Ectodermal cell (in vitro differentiated cells): ENCODE measurements at regions not wholly inside any gene's neighbourhood (a gene's known extent, or its start where the extent isn't known, plus 50 kb on each side); places are given as distances from the start of the nearest gene placed in this dataset.
"Not testable (repeated sequence)": the region's sequence is repeated elsewhere in the genome, so short reads cannot be mapped to it uniquely, and the experiment has no call there.

ENCODE experiments used
- H3K27ac ChIP-seq: 2 replicates; pipeline ENCODE4 v1.7.0; 2013; ENCODE audit warnings: mild to moderate bottlenecking, low read depth, low read length; ENCODE audit not compliant: insufficient read depth, poor library complexity, severe bottlenecking
- H3K27me3 ChIP-seq: 2 replicates; pipeline ENCODE4 v1.7.0; 2013; ENCODE audit warnings: mild to moderate bottlenecking, low read length; ENCODE audit not compliant: insufficient read depth, control insufficient read depth, poor library complexity, severe bottlenecking
- H3K36me3 ChIP-seq: one replicate; pipeline ENCODE4 v1.7.0; 2013; ENCODE audit warnings: low read length; ENCODE audit not compliant: control insufficient read depth, insufficient read depth
- H3K4me1 ChIP-seq: one replicate; pipeline ENCODE4 v1.7.0; 2013; ENCODE audit warnings: low read length; ENCODE audit not compliant: control insufficient read depth, insufficient read depth
- H3K4me3 ChIP-seq: 2 replicates; pipeline ENCODE4 v1.7.0; 2013; ENCODE audit warnings: low read depth, low read length, control low read depth; ENCODE audit not compliant: insufficient read depth
- H3K9me3 ChIP-seq: 2 replicates; pipeline ENCODE4 v1.7.0; 2013; ENCODE audit warnings: mild to moderate bottlenecking, low read length, moderate library complexity; ENCODE audit not compliant: control insufficient read depth
- WGBS, 2 experiments: methylation state at CpG; one replicate each; pipeline ENCODE4 v1.1.7; 2013; ENCODE audit warnings: missing lambda C conversion rate in 2 of 2; 5-methylcytosine and 5-hydroxymethylcytosine counted together

- not testable (repeated sequence) for H3K4me3 ChIP-seq, H3K27me3 ChIP-seq, H3K36me3 ChIP-seq, H3K9me3 ChIP-seq, H3K4me1 ChIP-seq, H3K27ac ChIP-seq
- no CpG with 5 or more reads among the region's 17 CpGs for WGBS, 2 experiments
Observed at GRCh38 chr21:5042583-5042982, 5478.8 kb upstream of the TPTE start.

DNA sequence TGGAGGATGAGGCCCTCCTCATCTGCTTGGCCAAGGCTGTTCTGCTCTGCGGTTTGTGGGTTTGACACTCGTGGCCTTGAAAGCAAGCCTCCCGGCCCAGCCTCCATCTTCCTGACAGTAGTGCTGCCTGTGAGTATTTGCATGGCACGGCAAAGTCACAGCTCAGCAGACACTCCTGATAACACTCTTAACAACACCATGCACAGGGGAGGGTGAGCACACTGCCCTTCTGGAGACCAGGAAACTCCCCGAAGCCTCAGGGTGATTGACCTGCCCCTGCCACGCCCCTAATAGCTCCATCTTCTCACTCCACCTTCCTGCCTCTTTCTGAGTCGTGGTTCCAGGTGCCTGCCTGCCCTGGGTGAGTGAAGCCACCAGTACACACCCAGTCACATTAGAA is 5476.6 kb upstream of the TPTE start:
- not testable (repeated sequence) for H3K4me1 ChIP-seq, H3K27me3 ChIP-seq, H3K4me3 ChIP-seq, H3K27ac ChIP-seq, H3K9me3 ChIP-seq, H3K36me3 ChIP-seq
- no CpG with 5 or more reads among the region's 7 CpGs for WGBS, 2 experiments

GRCh38 chr21:5051303-5052018 is 5469.9 kb upstream of the TPTE start:
- 92 to 95% methylated on average over 3 of the region's 5 CpGs for WGBS, 2 experiments
- H3K36me3 ChIP-seq, H3K27ac ChIP-seq, H3K4me3 ChIP-seq, H3K9me3 ChIP-seq, H3K4me1 ChIP-seq, H3K27me3 ChIP-seq: not testable (repeated sequence)

GRCh38 chr21:5055027-5055754 is 5466.2 kb upstream of the TPTE start:
- WGBS, 2 experiments: no CpG with 5 or more reads among the region's 13 CpGs
- not testable (repeated sequence) for H3K4me1 ChIP-seq, H3K4me3 ChIP-seq, H3K9me3 ChIP-seq, H3K27me3 ChIP-seq, H3K36me3 ChIP-seq, H3K27ac ChIP-seq

- H3K36me3 ChIP-seq, H3K4me3 ChIP-seq, H3K9me3 ChIP-seq, H3K4me1 ChIP-seq, H3K27ac ChIP-seq, H3K27me3 ChIP-seq: not testable (repeated sequence)
- WGBS, 2 experiments: no CpG with 5 or more reads among the region's 33 CpGs
Observed at GRCh38 chr21:5055996-5056962, 5465.1 kb upstream of the TPTE start.

DNA sequence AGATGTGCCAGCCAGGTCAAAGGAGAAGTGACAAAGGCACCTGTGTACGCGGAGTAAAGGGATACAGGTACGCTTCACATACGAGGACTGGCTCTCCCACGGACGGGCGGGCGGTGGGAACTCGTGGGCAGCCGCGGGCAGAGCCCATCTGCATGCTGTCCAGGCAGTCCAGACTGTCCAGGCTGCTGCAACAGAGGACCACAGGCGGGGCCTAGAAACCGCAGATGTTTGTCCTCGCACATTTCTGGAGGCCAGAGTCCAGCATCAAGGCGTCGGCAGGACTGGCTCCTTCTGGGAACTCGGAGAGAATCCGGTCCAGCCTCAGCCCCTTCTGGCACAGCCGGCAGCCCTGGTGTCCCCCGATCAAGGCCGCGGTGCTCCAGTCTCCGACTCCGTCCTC is 5464.3 kb upstream of the TPTE start:
- not testable (repeated sequence) for H3K36me3 ChIP-seq, H3K27me3 ChIP-seq, H3K4me1 ChIP-seq, H3K4me3 ChIP-seq, H3K9me3 ChIP-seq, H3K27ac ChIP-seq
- WGBS, 2 experiments: no CpG with 5 or more reads among the region's 24 CpGs

- H3K27ac ChIP-seq, H3K27me3 ChIP-seq, H3K4me1 ChIP-seq, H3K36me3 ChIP-seq, H3K4me3 ChIP-seq, H3K9me3 ChIP-seq: not testable (repeated sequence)
- WGBS, 2 experiments: no CpG with 5 or more reads among the region's 30 CpGs
Observed at GRCh38 chr21:5060364-5061083, 5460.9 kb upstream of the TPTE start.

DNA sequence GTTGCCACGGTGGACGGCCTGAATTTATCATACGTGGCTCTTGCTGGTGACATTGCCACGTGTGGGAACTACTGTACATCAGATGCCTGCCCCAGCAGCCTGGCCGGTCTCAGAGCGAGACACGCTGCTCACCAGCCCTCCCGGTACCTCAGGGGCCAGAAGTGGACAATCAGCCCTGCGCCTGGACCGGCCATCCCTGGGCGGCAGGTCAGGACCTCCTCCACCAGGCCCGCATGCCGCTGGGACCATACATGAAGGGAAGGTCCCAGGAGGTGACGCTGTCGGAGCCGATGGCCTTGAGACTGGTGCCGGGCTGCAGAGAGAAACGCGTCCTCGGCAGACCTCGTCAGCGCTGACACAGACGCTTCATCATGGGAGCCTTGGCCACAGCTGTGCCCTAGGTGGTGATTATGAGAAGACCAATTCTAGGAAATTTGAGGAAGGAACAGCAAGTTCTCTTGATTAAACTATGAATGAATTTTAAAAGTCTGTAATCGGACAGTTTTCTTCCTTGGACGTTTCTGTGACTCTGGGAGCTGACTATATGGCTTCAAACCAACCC is 5456.7 kb upstream of the TPTE start:
- not testable (repeated sequence) for H3K4me1 ChIP-seq, H3K27ac ChIP-seq, H3K9me3 ChIP-seq, H3K27me3 ChIP-seq, H3K36me3 ChIP-seq, H3K4me3 ChIP-seq
- WGBS, 2 experiments: 97 to 98% methylated on average over 8 to 10 of the region's 25 CpGs

DNA sequence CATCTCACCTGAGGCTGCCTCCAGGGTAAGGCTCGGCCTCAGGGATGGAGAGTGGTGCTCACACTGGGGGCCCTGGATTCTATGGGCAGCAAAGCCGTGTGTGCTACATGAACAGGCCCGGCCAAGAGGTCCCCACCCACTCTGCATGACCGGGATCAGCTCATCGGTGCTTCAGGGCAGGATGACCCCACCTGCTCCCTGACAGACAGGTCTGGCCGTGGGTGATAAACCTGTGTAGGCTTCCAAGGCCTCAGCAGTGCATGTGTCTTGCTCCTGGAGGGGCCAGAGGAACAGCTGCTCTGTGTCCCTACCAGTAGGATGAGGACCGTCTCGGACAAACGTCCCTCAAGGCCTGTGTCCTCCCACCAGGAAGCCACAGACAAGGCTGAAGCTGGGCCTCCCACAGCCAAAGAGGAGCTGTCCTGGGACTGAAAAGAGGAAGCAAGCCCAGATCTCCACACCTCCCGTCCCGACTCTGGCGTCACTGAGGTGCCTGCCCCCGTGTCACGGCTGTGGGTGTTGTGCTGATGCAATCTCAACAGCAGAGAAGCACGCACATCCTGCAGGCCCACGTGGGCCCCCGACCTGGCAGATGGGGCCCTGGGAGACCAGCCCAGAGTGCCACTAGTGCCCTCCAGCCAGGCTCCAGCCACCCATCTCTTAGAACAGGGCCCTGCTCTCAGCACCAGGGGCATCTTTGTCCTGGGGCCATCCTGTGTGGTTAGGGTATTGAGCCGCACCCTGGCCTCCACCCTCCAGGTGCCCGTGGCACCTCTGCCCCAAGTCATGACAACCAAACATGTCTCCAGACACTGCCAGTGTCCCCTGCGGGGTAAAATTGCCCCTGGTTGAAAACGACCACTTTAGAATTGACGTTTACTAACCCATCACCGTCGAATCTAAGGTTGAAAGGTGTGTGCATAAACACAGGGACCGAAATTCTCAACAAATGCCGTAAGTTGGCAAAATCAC is 5455.9 kb upstream of the TPTE start:
- H3K36me3 ChIP-seq, H3K4me3 ChIP-seq, H3K9me3 ChIP-seq, H3K27ac ChIP-seq, H3K4me1 ChIP-seq, H3K27me3 ChIP-seq: not testable (repeated sequence)
- WGBS, 2 experiments: 91% methylated on average over 18 to 20 of the region's 26 CpGs
